Epithelial cell of esophagus (primary cell): ENCODE measurements at regions not wholly inside any gene's neighbourhood (a gene's known extent, or its start where the extent isn't known, plus 50 kb on each side); places are given as distances from the start of the nearest gene placed in this dataset.
"Not testable (repeated sequence)": the region's sequence is repeated elsewhere in the genome, so short reads cannot be mapped to it uniquely, and the experiment has no call there.

Experiments
- DNase-seq: peaks from one replicate; pipeline ENCODE4 v3.0.0; 2010; ENCODE audit warnings: low read depth
- H3K4me3 ChIP-seq: 2 replicates; pipeline ENCODE4 v1.5.1; 2011; ENCODE audit warnings: mild to moderate bottlenecking, low read length, control low read depth
- CTCF ChIP-seq: IDR thresholded peaks from 2 replicates; pipeline ENCODE4 v1.5.1; 2011; ENCODE audit warnings: low read depth, mild to moderate bottlenecking, low read length, control low read depth, inconsistent platforms; ENCODE audit not compliant: insufficient read depth; ENCODE audit errors: missing control alignments

GRCh38 chr4:31748382-31748781 lies 1028.2 kb downstream of the PCDH7 start:
- no peak for DNase-seq
- H3K4me3 ChIP-seq = no peak overlapping the region
- TF ChIP-seq CTCF = no peak

GRCh38 chr4:31750581-31750980 lies 1030.4 kb downstream of the PCDH7 start:
- not testable (repeated sequence) for DNase-seq, H3K4me3 ChIP-seq

- no peak for DNase-seq
- no peak overlapping the region for H3K4me3 ChIP-seq
- TF ChIP-seq CTCF = no peak
Measured at GRCh38 chr4:31755751-31756150, 1035.6 kb downstream of the PCDH7 start.

GRCh38 chr4:31768756-31769155 lies 1048.6 kb downstream of the PCDH7 start:
- H3K4me3 ChIP-seq = no peak overlapping the region
- no peak for TF ChIP-seq CTCF
- DNase-seq = no peak

- TF ChIP-seq CTCF = no peak
- DNase-seq = no peak
- H3K4me3 ChIP-seq = no peak overlapping the region
Measured at GRCh38 chr4:31783311-31783710, 1063.1 kb downstream of the PCDH7 start.

- no peak for TF ChIP-seq CTCF
- DNase-seq = no peak
- no peak overlapping the region for H3K4me3 ChIP-seq
Measured at GRCh38 chr4:31784558-31784957, 1064.4 kb downstream of the PCDH7 start.

- no peak for DNase-seq
- H3K4me3 ChIP-seq = no peak overlapping the region
- TF ChIP-seq CTCF = no peak
Measured at GRCh38 chr4:31787701-31788100, 1067.5 kb downstream of the PCDH7 start.

- H3K4me3 ChIP-seq = no peak overlapping the region
- TF ChIP-seq CTCF = no peak
- no peak for DNase-seq
Measured at GRCh38 chr4:31788676-31789075, 1068.5 kb downstream of the PCDH7 start.
